Inflammatory macrophage (primary cell): ENCODE measurements at regions not wholly inside any gene's neighbourhood (a gene's known extent, or its start where the extent isn't known, plus 50 kb on each side); places are given as distances from the start of the nearest gene placed in this dataset.
A peak's percentile ranks its signal among the peaks of the same experiment; 100 is the strongest.
"Not testable (repeated sequence)": the region's sequence is repeated elsewhere in the genome, so short reads cannot be mapped to it uniquely, and the experiment has no call there.

Experiments used
- DNase-seq, 2 donors: peaks; one replicate each; pipeline ENCODE4 v3.0.0-alpha.2; 2020 to 2022

DNA sequence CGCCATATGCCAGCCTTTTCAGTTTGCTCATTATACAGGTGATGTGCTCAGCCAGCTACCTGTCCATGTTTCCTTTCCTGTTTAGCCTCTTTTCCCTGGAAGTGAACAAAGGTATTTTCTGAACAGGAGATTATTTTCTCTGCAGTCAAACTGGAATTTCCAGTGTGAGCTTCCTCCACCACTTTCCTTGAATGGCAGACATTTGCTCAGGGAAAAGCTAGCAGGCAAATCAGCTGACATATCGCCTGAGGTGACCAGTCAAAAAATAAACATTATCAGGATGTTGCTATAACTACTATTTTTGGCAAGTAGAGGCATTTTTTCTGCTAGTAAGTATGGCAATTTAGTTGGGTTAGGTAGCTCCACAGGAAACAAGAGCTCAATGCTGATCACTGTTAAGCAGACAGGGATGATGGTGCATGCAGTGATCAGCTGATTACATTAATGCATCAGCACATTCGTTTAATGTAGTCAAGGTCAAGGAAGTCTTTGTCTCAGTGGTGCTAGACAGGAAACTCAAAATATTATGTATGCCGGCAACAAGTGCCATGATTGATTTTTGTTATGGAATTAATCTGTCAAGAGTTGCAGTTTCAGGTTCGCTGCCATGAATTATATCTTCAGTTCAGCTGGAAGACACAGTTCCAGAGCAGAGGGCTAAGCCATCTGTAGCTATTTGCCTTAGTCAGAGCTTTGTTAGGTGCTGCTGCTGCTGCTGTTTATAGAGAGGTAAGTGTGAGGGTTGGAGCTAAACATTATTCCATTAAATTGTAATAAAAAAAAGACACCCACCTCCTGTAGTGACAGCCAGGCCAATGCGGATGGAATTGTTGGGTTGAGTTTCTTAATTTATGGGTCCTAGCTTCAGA lies 179.7 kb upstream of the ST6GALNAC5 start:
- DNase-seq = no peak

- DNase-seq = no peak
These were observed 176.5 kb upstream of the ST6GALNAC5 start for GRCh38 chr1:76690766-76691165.

GRCh38 chr1:76695535-76695934 lies 171.7 kb upstream of the ST6GALNAC5 start:
- DNase-seq = no peak

DNA sequence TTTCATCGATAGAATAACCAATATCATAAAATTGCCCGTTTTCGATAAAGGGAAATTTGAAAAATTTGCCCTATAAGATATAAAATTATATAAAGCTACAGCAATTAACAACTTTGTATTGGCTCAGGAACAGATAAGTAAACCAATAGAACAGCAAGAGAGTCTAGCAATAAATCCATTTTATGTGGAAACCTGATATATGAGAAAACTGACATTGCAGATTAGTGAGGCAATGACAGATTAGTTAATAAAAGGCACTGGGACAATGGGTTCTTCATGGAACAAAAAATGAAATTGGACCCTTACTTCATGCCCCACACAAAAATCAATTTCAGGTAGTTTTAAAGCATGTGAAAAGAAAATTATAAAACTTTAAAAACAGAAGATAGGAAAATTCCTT lies 169.9 kb upstream of the ST6GALNAC5 start:
- DNase-seq = no peak

GRCh38 chr1:76699646-76700045 lies 167.6 kb upstream of the ST6GALNAC5 start:
- not testable (repeated sequence) for DNase-seq

GRCh38 chr1:76700200-76700599 lies 167.1 kb upstream of the ST6GALNAC5 start:
- not testable (repeated sequence) for DNase-seq

GRCh38 chr1:76705560-76705959 lies 161.7 kb upstream of the ST6GALNAC5 start:
- no peak for DNase-seq

DNA sequence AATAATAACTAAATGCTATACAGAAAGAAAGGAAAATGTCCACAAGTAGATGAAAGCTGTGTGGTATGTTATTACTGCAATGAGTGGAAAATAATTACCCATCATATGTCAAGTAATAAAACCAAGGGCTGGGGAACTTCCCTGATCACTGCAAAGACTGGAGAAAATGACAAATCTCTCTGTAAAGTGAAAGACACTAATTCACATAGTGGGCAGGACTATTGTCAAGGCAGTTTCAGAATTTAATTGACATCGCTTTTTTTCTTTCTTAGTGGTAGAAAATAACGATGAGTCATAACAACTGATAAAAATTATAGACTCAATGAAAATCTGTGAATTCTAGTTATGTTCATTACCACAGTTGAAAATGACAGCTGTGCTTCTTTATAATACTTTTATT lies 153.7 kb upstream of the ST6GALNAC5 start:
- no peak for DNase-seq

DNA sequence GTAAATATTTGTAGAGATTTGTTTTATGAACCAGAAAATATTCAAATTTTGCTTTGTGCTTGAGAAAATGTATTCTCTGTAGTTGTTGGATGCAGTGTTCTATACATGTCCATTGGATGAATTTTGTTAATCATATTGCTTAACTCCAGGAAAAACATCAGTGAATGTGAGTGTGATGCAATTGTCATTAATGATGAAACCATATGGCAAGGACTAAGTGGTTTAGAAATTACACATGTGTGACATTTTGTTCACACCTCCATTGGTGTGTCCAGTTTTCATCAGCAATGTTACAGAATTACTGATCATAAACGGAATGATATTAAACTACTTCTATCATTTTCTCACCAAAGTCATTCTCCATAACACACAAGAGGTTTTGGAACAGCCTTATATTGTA lies 151.8 kb upstream of the ST6GALNAC5 start:
- DNase-seq = no peak

GRCh38 chr1:76723949-76724348 lies 143.3 kb upstream of the ST6GALNAC5 start:
- no peak for DNase-seq

DNA sequence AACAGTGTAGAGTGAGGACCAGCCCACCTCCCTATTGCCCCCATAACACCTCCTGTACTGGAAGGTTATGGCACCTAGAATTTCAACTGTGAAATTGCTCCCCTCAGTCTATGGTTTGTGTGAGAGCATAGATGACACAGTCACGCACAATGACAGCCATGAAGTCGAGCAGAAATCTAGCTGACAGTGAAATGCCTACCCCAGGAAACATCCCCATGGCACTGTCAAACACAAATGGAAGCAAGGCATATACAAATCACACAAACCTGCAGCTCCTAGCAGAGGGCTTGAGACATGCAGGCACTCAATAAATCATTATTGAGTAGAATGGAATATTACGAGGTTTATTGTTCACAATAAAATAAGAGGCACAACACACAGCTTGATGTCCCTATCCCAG lies 142.5 kb upstream of the ST6GALNAC5 start:
- DNase-seq = no peak

- no peak for DNase-seq
These were observed 141.2 kb upstream of the ST6GALNAC5 start for GRCh38 chr1:76725864-76726619.

- no peak for DNase-seq
These were observed 139.8 kb upstream of the ST6GALNAC5 start for GRCh38 chr1:76727520-76727919.

- no peak for DNase-seq
These were observed 138.1 kb upstream of the ST6GALNAC5 start for GRCh38 chr1:76729142-76729541.

GRCh38 chr1:76730027-76730426 lies 137.3 kb upstream of the ST6GALNAC5 start:
- no peak for DNase-seq

- not testable (repeated sequence) for DNase-seq
These were observed 128.9 kb upstream of the ST6GALNAC5 start for GRCh38 chr1:76738355-76738754.

- DNase-seq = not testable (repeated sequence)
These were observed 126.3 kb upstream of the ST6GALNAC5 start for GRCh38 chr1:76740956-76741355.

GRCh38 chr1:76744989-76745388 lies 122.3 kb upstream of the ST6GALNAC5 start:
- DNase-seq = no peak

DNA sequence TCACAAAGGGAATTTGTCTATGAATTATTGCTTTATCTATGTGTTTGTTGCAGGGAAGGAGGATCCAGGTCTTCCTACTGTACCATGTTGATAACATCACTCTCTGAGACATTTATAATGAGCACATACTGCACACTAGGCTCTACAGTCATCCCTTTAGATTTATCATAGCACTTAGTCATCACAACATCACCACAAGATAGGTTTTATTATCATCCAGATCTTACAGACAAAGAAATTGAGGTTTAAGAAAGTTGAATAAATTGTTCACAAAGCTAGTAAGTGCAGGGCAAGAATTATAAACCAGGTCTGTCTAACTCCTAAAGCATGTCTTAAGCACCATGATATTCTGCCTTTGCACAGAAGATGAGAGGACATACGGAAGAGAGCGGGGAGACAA lies 121.1 kb upstream of the ST6GALNAC5 start:
- no peak for DNase-seq

GRCh38 chr1:76754730-76755129 lies 112.5 kb upstream of the ST6GALNAC5 start:
- no peak for DNase-seq

DNA sequence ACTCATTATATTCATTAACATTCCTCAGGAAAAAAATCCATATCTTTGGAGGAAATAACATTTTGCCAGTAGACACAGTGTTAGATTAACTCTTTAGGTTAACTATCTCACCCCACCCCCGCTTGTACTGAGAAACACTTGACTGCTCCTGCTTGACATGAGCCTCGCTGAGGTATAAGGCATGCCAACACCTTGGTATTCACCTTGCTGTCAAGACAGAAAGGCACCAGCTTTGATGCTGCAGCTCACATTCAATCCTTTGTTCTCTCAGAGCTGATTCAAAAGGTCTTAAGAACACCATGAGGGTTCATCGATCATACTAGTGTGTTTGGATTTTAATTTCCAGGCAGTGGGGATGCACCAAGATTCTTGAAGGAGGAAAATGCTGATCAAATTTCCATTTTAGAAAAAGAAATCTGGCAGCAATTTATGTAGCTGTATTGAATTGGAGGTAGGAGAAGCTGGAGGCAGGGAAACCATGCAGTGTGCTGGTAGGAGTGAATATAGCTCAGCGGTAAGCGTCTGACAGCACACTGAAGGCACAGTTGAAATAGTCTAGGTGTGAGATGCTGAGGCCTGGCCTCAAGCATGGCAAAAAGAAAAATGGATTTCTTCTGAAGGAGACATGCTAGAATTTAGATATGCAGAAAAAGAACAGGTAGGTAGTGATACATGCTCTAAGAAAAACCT lies 108.0 kb upstream of the ST6GALNAC5 start:
- no peak for DNase-seq

DNA sequence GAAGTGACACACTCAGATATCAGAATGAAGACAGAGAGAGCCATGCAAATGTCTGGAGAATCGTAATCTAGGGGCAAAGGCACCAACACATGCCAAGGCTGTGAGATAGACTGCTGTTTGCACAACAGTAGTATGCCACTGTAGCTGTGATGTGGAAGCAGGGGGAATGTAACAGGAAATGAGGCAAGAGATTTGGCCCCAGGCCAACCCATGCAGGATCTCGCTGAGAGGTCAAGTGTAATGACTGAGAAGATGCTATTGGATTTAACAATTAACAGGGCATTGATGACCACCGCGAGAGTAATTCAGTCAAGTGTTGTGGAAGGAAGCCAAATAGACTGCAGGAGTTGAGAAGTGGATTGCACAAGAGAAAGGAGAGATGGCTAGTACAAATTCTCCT lies 107.3 kb upstream of the ST6GALNAC5 start:
- DNase-seq = peak in 1 of 2 donors; percentile 26

DNA sequence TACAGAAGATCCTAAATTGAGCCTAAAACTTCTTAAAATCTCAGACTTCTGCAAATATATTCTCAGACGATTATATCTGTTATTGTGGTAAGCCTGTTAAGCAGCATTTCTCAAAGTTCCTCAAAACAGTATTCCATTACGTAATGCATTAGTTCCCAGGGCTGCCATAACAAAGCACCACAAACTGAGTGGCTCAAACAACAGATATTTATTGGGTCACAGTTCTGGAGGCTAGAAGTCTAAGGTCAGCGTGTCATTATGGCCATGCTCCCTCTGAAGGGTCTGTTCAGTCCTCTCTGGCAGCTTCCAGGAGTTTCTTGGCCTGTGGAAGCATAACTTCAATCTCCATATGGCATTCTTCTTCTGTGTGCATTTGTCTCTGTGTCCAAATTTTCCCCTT lies 103.5 kb upstream of the ST6GALNAC5 start:
- peak; percentile 20 to 50 for DNase-seq
